ENCODE measurements at regions not wholly inside any gene's neighbourhood (a gene's known extent, or its start where the extent isn't known, plus 50 kb on each side); places are given as distances from the start of the nearest gene placed in this dataset.

DNA sequence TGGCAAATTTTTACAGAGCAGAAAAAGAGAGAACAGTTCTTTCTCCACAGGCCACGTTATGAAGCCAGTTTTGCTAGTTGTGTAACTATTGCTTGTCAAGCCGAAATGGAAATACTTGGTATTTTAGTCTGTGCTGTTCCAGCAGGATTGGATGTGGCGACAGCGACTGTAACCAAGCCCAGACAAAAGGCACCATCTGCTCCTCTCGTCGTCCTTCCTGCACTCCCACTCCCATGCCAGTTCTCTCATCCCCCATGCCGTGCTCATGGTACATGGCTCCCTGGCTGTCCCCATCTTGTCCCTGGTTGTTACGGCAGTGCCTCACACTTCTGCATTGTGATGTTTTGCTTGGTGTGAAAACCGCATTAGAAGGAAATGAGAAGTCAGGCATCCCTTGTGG is 185.7 kb upstream of the FZD8 start:
- DNase-seq (ENCODE audit: low read depth, low spot score), result no peak
- no peaks in the 10 kb centered on the region for H3K27me3 Mint-ChIP-seq (ENCODE audit: low read depth)
- H3K9me3 Mint-ChIP-seq, result peaks cover under 1% of the 10 kb centered on the region
- no peaks in the 10 kb centered on the region for H3K4me1 Mint-ChIP-seq
- no peaks in the 10 kb centered on the region for H3K36me3 Mint-ChIP-seq (ENCODE audit: low read depth)
- TF ChIP-seq, protein P1, sequence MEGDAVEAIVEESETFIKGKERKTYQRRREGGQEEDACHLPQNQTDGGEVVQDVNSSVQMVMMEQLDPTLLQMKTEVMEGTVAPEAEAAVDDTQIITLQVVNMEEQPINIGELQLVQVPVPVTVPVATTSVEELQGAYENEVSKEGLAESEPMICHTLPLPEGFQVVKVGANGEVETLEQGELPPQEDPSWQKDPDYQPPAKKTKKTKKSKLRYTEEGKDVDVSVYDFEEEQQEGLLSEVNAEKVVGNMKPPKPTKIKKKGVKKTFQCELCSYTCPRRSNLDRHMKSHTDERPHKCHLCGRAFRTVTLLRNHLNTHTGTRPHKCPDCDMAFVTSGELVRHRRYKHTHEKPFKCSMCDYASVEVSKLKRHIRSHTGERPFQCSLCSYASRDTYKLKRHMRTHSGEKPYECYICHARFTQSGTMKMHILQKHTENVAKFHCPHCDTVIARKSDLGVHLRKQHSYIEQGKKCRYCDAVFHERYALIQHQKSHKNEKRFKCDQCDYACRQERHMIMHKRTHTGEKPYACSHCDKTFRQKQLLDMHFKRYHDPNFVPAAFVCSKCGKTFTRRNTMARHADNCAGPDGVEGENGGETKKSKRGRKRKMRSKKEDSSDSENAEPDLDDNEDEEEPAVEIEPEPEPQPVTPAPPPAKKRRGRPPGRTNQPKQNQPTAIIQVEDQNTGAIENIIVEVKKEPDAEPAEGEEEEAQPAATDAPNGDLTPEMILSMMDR (conservative IDR thresholded peaks at IDR 0.05), result no peak
- no peak overlapping the region for H3K27ac Mint-ChIP-seq (ENCODE audit: unreplicated experiment)
- no peak overlapping the region for H3K4me3 Mint-ChIP-seq

DNA sequence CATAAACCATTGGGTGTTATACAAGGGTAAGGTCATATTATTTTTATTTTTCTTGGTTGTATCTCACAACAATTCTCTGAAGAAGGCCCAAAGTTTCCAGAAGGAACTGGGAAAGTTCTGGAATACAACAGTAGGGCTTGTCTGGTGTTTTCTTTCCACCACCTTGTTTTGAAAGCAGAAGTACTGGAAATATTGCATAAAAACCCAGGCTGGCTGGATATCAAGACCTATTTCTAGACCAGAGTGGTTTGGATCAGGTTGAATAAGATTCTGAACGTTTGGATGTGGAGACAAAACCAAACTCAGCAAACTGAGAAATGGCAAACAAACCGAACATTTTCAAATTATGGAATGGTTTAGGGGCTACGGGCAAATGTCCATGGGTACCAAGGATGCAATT is 182.6 kb upstream of the FZD8 start:
- Mint-ChIP-seq H3K9me3 (peaks cover 4% of the 10 kb centered on the region), H3K27me3 (ENCODE audit: low read depth) (no peaks in the 10 kb centered on the region), H3K27ac (ENCODE audit: unreplicated experiment) (no peak overlapping the region), H3K4me3 (no peak overlapping the region), H3K36me3 (ENCODE audit: low read depth) (no peaks in the 10 kb centered on the region), H3K4me1 (no peaks in the 10 kb centered on the region)
- no peak for DNase-seq (ENCODE audit: low read depth, low spot score)
- TF ChIP-seq, protein P1 (conservative IDR thresholded peaks at IDR 0.05), result no peak

DNA sequence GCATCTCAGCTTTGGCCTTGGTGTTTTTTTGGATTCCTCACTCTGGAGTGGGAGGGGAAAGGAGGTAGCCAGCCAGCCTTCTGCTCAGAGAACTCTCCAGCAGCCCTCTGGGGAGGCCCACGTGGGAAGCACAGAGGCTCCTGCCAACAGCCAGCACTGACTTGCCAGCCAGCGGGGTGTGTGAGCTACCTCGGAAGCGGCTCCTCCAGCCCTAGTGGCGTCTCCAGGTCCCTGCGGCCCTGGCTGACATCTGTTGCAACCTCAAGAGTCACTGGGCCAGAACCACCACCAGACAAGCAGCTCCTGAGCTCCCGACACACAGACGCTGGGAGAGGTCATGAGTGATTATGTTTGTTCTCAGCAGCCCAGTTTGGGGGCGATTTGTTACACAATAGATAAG is 180.2 kb upstream of the FZD8 start:
- DNase-seq (ENCODE audit: low read depth, low spot score), result peak; percentile 5
- Mint-ChIP-seq H3K36me3 (ENCODE audit: low read depth) (no peaks in the 10 kb centered on the region), H3K4me3 (no peak overlapping the region)

DNA sequence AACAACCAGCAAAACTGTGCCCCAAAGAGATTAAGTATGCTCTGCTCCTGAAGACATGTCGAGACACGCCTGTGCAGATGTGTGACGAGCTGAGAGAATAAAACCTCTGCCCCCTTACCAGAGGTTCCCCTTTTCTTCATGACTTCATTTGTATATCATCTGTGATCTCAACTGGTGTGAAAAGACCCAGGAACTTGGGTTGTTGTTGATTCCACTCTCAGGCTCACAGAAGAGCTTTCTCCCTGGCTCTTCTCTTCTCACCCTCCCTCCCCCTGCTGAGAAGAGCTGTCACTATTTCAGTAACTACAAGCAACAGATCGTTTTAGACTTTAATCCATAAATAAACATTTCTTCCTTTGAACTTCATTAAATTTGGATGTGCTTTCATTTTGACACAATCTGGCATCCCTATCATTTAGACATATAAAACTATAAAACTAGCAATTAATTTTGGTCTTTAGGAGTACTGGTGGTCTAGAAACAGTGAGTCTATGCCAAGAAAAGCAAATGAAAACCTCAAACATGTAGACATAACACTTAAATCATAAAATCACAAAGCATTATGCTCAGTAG is 179.3 kb upstream of the FZD8 start:
- Mint-ChIP-seq H3K36me3 (ENCODE audit: low read depth) (no peaks in the 10 kb centered on the region), H3K27ac (ENCODE audit: unreplicated experiment) (no peak overlapping the region), H3K27me3 (ENCODE audit: low read depth) (no peaks in the 10 kb centered on the region), H3K9me3 (peaks cover 4% of the 10 kb centered on the region), H3K4me3 (no peak overlapping the region), H3K4me1 (no peaks in the 10 kb centered on the region)
- TF ChIP-seq, protein P1 (conservative IDR thresholded peaks at IDR 0.05), result no peak
- DNase-seq (ENCODE audit: low read depth, low spot score), result no peak

More for the DNA sequence above, 180.2 kb upstream of the FZD8 start:
- no peaks in the 10 kb centered on the region for H3K4me1 Mint-ChIP-seq
- H3K9me3 Mint-ChIP-seq, result peaks cover 4% of the 10 kb centered on the region
- H3K27ac Mint-ChIP-seq (ENCODE audit: unreplicated experiment), result no peak overlapping the region
- no peaks in the 10 kb centered on the region for H3K27me3 Mint-ChIP-seq (ENCODE audit: low read depth)
- TF ChIP-seq, protein P1 (conservative IDR thresholded peaks at IDR 0.05), result peak; percentile 19

DNA sequence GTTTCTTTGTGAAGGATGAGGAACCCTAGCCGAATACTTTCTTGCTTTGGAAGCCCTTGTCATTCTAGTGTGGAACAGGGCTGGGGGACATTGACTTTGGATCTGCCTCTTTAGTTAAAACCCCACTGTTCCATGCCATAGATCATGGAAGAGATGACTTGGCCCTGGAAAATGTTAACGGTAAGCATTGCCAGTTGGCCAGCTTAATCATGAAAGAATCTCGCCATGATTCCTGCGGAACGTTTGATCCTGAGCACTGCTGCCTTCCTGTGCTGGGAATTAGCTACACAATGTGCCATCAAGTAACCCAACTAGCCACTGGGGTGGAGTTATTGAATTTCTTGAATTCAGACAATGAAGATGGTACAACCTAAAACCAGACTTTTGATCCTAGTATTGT is 177.6 kb upstream of the FZD8 start:
- Mint-ChIP-seq H3K27ac (ENCODE audit: unreplicated experiment) (no peak overlapping the region), H3K9me3 (peaks cover 4% of the 10 kb centered on the region), H3K4me1 (no peaks in the 10 kb centered on the region), H3K36me3 (ENCODE audit: low read depth) (no peaks in the 10 kb centered on the region), H3K4me3 (no peak overlapping the region), H3K27me3 (ENCODE audit: low read depth) (no peaks in the 10 kb centered on the region)
- TF ChIP-seq, protein P1 (conservative IDR thresholded peaks at IDR 0.05), result no peak
- DNase-seq (ENCODE audit: low read depth, low spot score), result no peak

Measured in neural crest cell (in vitro differentiated cells).